Epithelial cell of esophagus (primary cell): ENCODE measurements at regions not wholly inside any gene's neighbourhood (a gene's known extent, or its start where the extent isn't known, plus 50 kb on each side); places are given as distances from the start of the nearest gene placed in this dataset.
"Not testable (repeated sequence)": the region's sequence is repeated elsewhere in the genome, so short reads cannot be mapped to it uniquely, and the experiment has no call there.

Source experiments
- DNase-seq: peaks from one replicate; pipeline ENCODE4 v3.0.0; 2010; ENCODE audit warnings: low read depth
- H3K4me3 ChIP-seq: 2 replicates; pipeline ENCODE4 v1.5.1; 2011; ENCODE audit warnings: mild to moderate bottlenecking, low read length, control low read depth
- CTCF ChIP-seq: IDR thresholded peaks from 2 replicates; pipeline ENCODE4 v1.5.1; 2011; ENCODE audit warnings: low read depth, mild to moderate bottlenecking, low read length, control low read depth, inconsistent platforms; ENCODE audit not compliant: insufficient read depth; ENCODE audit errors: missing control alignments

- no peak overlapping the region for H3K4me3 ChIP-seq
- DNase-seq, result no peak
- TF ChIP-seq CTCF, result no peak
Measured at GRCh38 chr6:40135491-40136072, 201.3 kb upstream of the MOCS1 start.

- H3K4me3 ChIP-seq, DNase-seq: not testable (repeated sequence)
Measured at GRCh38 chr6:40133981-40134380, 199.7 kb upstream of the MOCS1 start.

- TF ChIP-seq CTCF, result no peak
- H3K4me3 ChIP-seq, result no peak overlapping the region
- DNase-seq, result no peak
Measured at GRCh38 chr6:40131675-40132074, 197.4 kb upstream of the MOCS1 start.

- H3K4me3 ChIP-seq, result no peak overlapping the region
- no peak for DNase-seq
- no peak for TF ChIP-seq CTCF
Measured at GRCh38 chr6:40128127-40128526, 193.9 kb upstream of the MOCS1 start.

GRCh38 chr6:40125680-40126394, 191.6 kb upstream of the MOCS1 start:
- DNase-seq, result no peak
- no peak overlapping the region for H3K4me3 ChIP-seq
- no peak for TF ChIP-seq CTCF

- DNase-seq, result no peak
- no peak overlapping the region for H3K4me3 ChIP-seq
- TF ChIP-seq CTCF, result no peak
Measured at GRCh38 chr6:40124924-40125323, 190.7 kb upstream of the MOCS1 start.

GRCh38 chr6:40116832-40117231, 182.6 kb upstream of the MOCS1 start:
- no peak for TF ChIP-seq CTCF
- no peak for DNase-seq
- no peak overlapping the region for H3K4me3 ChIP-seq
